ENCODE measurements at regions not wholly inside any gene's neighbourhood (a gene's known extent, or its start where the extent isn't known, plus 50 kb on each side); places are given as distances from the start of the nearest gene placed in this dataset.

- no peak overlapping the region for H3K27ac Mint-ChIP-seq
- no peaks in the 10 kb centered on the region for H3K9me3 Mint-ChIP-seq (ENCODE audit: insufficient read depth)
- Histone ChIP-seq H3K79me2 (ENCODE audit: control insufficient read depth, insufficient read depth, low read length) (no peaks in the 10 kb centered on the region), H3K27ac (ENCODE audit: low read length in 2 of 2) (no peak overlapping the region), H3K9me3 (ENCODE audit: control extremely low read depth in 1 of 3, control insufficient read depth in 2 of 3, insufficient read depth in 1 of 3, low read length in 2 of 3) (no peaks in the 10 kb centered on the region), H3K36me3 (replicated peaks in 1 of 2; ENCODE audit: control extremely low read depth in 1 of 2, control insufficient read depth in 1 of 2, extremely low read depth in 1 of 2, insufficient read depth in 2 of 2, low read length in 1 of 2) (no peaks in the 10 kb centered on the region), H3K4me3 (ENCODE audit: control extremely low read depth in 1 of 5, extremely low read depth in 1 of 5, insufficient read depth in 1 of 5, low read depth in 2 of 5, low read length in 4 of 5) (no peak overlapping the region), H2AFZ (ENCODE audit: insufficient read depth, low read depth, low read length, poor library complexity, severe bottlenecking) (no peak overlapping the region), H3K9ac (ENCODE audit: low read length) (no peak overlapping the region), H3K27me3 (replicated peaks in 1 of 4; ENCODE audit: control extremely low read depth in 1 of 4, control insufficient read depth in 3 of 4, insufficient read depth in 4 of 4, low read length in 3 of 4) (no peaks in the 10 kb centered on the region), H3K4me1 (ENCODE audit: control insufficient read depth in 2 of 2, insufficient read depth in 2 of 2, low read length in 2 of 2) (no peaks in the 10 kb centered on the region), H4K20me1 (ENCODE audit: control insufficient read depth, insufficient read depth, low read length, poor library complexity, severe bottlenecking) (no peaks in the 10 kb centered on the region), H3K4me2 (replicated peaks; ENCODE audit: low read depth, low read length, poor library complexity, severe bottlenecking) (no peak overlapping the region)
- TF ChIP-seq EZH2 (IDR thresholded peaks at IDR 0.05; ENCODE audit: borderline replicate concordance, insufficient read depth, low read depth, low read length, poor library complexity, severe bottlenecking) = no peak
- no peak for TF ChIP-seq CTCF (IDR thresholded peaks at IDR 0.05)
- no peak overlapping the region for H3K4me3 Mint-ChIP-seq
- POLR2A ChIA-PET = no interaction called here
- no peak for ATAC-seq (ENCODE audit: low read depth)
- CTCF ChIA-PET = interaction anchor here (0.6 kb wide), 1 partner anchor 1009 kb away, joined by 4 read pairs; no protein-coding TSS in a partner anchor
- intact Hi-C loops (cut with micrococcal nuclease) = no loop called here
- no peaks in the 10 kb centered on the region for H3K27me3 Mint-ChIP-seq
- no peak for DNase-seq
- no CpG with 5 or more reads among the region's 3 CpGs for WGBS (ENCODE audit: insufficient coverage)
- H3K4me1 Mint-ChIP-seq = no peaks in the 10 kb centered on the region
Measured at GRCh38 chr4:155529272-155529671, 137.4 kb upstream of the GUCY1A1 start.

GRCh38 chr4:155526452-155527169 lies 140.0 kb upstream of the GUCY1A1 start:
- no peak overlapping the region for H3K27ac ChIP-seq (ENCODE audit: low read length in 2 of 2)
- H3K9me3 ChIP-seq (ENCODE audit: control extremely low read depth in 1 of 3, control insufficient read depth in 2 of 3, insufficient read depth in 1 of 3, low read length in 2 of 3) = no peaks in the 10 kb centered on the region
- no peak overlapping the region for H3K4me3 ChIP-seq (ENCODE audit: control extremely low read depth in 1 of 5, extremely low read depth in 1 of 5, insufficient read depth in 1 of 5, low read depth in 2 of 5, low read length in 4 of 5)
- intact Hi-C loops (cut with micrococcal nuclease) = no loop called here
- TF ChIP-seq EZH2 (IDR thresholded peaks at IDR 0.05; ENCODE audit: borderline replicate concordance, insufficient read depth, low read depth, low read length, poor library complexity, severe bottlenecking) (no peak), CTCF (IDR thresholded peaks at IDR 0.05) (no peak)
- no peaks in the 10 kb centered on the region for H3K4me1 ChIP-seq (ENCODE audit: control insufficient read depth in 2 of 2, insufficient read depth in 2 of 2, low read length in 2 of 2)
- no peaks in the 10 kb centered on the region for H3K79me2 ChIP-seq (ENCODE audit: control insufficient read depth, insufficient read depth, low read length)
- H3K4me2 ChIP-seq (replicated peaks; ENCODE audit: low read depth, low read length, poor library complexity, severe bottlenecking) = no peak overlapping the region
- no peaks in the 10 kb centered on the region for H3K36me3 ChIP-seq (replicated peaks in 1 of 2; ENCODE audit: control extremely low read depth in 1 of 2, control insufficient read depth in 1 of 2, extremely low read depth in 1 of 2, insufficient read depth in 2 of 2, low read length in 1 of 2)
- ATAC-seq (ENCODE audit: low read depth) = no peak
- Mint-ChIP-seq H3K4me3 (no peak overlapping the region), H3K9me3 (ENCODE audit: insufficient read depth) (no peaks in the 10 kb centered on the region), H3K27ac (no peak overlapping the region), H3K27me3 (no peaks in the 10 kb centered on the region), H3K4me1 (no peaks in the 10 kb centered on the region)
- no peaks in the 10 kb centered on the region for H4K20me1 ChIP-seq (ENCODE audit: control insufficient read depth, insufficient read depth, low read length, poor library complexity, severe bottlenecking)
- H3K27me3 ChIP-seq (replicated peaks in 1 of 4; ENCODE audit: control extremely low read depth in 1 of 4, control insufficient read depth in 3 of 4, insufficient read depth in 4 of 4, low read length in 3 of 4) = no peaks in the 10 kb centered on the region
- no peak overlapping the region for H2AFZ ChIP-seq (ENCODE audit: insufficient read depth, low read depth, low read length, poor library complexity, severe bottlenecking)
- no peak overlapping the region for H3K9ac ChIP-seq (ENCODE audit: low read length)
- 11% methylated on average over 3 of the region's 8 CpGs for WGBS (ENCODE audit: insufficient coverage)
- POLR2A ChIA-PET = no interaction called here
- CTCF ChIA-PET = no interaction called here
- no peak for DNase-seq
